IPS-NIHi7 (cell line): ENCODE measurements at regions not wholly inside any gene's neighbourhood (a gene's known extent, or its start where the extent isn't known, plus 50 kb on each side); places are given as distances from the start of the nearest gene placed in this dataset.
A peak's percentile ranks its signal among the peaks of the same experiment; 100 is the strongest.

ENCODE experiments used
- DNase-seq: peaks from one replicate; pipeline ENCODE4 v3.0.0; 2012; ENCODE audit warnings: mixed read lengths; ENCODE audit errors: extremely low spot score

GRCh38 chr18:44130376-44130942 is 550.2 kb upstream of the SETBP1 start:
- peak; percentile 72 for DNase-seq

GRCh38 chr18:44133483-44133882 is 547.2 kb upstream of the SETBP1 start:
- no peak for DNase-seq

GRCh38 chr18:44134447-44134846 is 546.2 kb upstream of the SETBP1 start:
- DNase-seq, result no peak

DNA sequence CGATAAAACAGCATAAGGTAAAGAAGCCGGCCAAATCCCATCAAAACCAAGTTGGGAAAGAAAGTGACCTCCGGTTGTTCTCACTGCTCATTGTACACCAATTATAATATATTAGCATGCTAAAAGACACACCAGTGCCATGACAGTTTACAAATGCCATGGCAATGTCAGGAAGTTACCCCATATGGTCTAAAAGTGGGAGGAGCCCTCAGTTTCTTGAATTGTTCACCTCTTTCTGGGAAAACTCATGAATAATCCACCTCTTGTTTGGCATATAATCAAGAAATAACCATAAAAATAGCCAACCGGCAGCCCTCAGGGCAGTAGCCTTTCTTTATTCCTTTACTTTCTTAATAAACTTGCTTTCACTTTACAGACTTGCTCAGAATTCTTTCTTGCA is 544.9 kb upstream of the SETBP1 start:
- no peak for DNase-seq

GRCh38 chr18:44136326-44136725 is 544.4 kb upstream of the SETBP1 start:
- no peak for DNase-seq

DNA sequence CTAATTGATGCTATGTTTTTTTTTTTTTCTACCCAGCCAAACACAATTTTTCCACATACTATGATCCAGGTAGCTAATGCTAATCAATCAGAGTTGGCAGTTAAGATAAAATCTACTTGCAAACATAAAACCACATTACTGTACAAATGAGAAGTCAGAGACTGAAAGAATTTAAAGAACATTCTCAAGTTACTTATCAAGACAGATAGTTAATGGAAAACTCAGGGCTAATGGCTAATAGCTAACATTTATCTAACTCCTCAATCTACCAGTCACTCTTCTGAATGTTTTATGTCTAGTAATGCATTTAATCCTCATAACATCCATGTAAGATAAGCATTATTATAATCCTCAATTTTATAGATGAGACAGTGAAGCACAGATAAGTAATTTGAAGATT is 537.6 kb upstream of the SETBP1 start:
- no peak for DNase-seq

GRCh38 chr18:44149706-44150105 is 531.0 kb upstream of the SETBP1 start:
- DNase-seq, result no peak

GRCh38 chr18:44153981-44154380 is 526.7 kb upstream of the SETBP1 start:
- no peak for DNase-seq

- DNase-seq, result no peak
These were observed 524.6 kb upstream of the SETBP1 start for GRCh38 chr18:44156126-44156525.

- no peak for DNase-seq
These were observed 523.8 kb upstream of the SETBP1 start for GRCh38 chr18:44156776-44157335.

GRCh38 chr18:44170208-44170880 is 510.3 kb upstream of the SETBP1 start:
- DNase-seq, result no peak

- DNase-seq, result no peak
These were observed 509.4 kb upstream of the SETBP1 start for GRCh38 chr18:44171301-44171700.

GRCh38 chr18:44175891-44176290 is 504.8 kb upstream of the SETBP1 start:
- DNase-seq, result no peak

GRCh38 chr18:44178476-44178875 is 502.2 kb upstream of the SETBP1 start:
- DNase-seq, result no peak

DNA sequence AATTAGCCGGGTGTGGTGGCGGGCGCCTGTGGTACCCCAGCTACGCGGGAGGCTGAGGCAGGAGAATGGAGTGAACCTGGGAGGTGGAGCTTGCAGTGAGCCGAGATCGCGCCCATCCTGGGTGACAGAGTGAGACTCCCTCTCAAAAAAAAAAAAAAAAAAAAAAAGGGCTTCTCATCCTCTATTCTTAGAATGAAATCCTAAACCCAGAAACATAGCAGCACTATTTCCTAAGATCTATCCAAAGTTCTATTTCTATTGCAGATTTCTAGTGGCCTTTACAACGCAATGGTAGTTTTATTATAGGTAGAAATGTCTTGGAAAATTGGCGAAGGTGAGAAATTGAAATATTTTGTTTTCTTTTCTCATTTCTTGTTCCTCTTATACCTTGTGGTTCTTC is 501.0 kb upstream of the SETBP1 start:
- no peak for DNase-seq

GRCh38 chr18:44180683-44181082 is 500.0 kb upstream of the SETBP1 start:
- no peak for DNase-seq

- DNase-seq, result no peak
These were observed 498.5 kb upstream of the SETBP1 start for GRCh38 chr18:44181951-44182747.

- no peak for DNase-seq
These were observed 494.7 kb upstream of the SETBP1 start for GRCh38 chr18:44186001-44186400.

DNA sequence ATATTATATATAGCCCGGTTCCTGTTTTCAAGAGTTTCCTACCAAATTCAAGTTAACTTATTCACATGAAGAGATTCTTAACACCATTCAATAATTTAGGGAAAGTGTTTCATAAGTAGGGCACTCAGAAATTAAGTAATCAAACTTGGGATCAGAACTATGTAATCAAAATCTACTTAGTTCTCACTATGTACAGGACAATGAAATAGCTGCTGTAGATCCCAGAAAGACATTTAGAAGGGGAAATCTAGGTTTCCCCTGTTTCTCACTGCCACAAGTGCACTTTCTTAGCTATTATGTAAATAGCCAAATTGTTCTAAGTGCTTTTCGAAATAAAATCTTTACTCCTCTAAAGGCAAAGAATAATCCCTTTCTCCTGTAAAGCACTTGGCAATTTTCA is 493.6 kb upstream of the SETBP1 start:
- no peak for DNase-seq

- DNase-seq, result no peak
These were observed 485.1 kb upstream of the SETBP1 start for GRCh38 chr18:44195394-44196140.

- DNase-seq, result no peak
These were observed 482.7 kb upstream of the SETBP1 start for GRCh38 chr18:44197832-44198611.
